Type B pancreatic cell (in vitro differentiated cells): ENCODE measurements at regions not wholly inside any gene's neighbourhood (a gene's known extent, or its start where the extent isn't known, plus 50 kb on each side); places are given as distances from the start of the nearest gene placed in this dataset.
A peak's percentile ranks its signal among the peaks of the same experiment; 100 is the strongest.
"Not testable (repeated sequence)": the region's sequence is repeated elsewhere in the genome, so short reads cannot be mapped to it uniquely, and the experiment has no call there.

ENCODE experiments used
- DNase-seq: peaks from one replicate; pipeline ENCODE4 v3.0.0; 2021; ENCODE audit warnings: mixed read lengths; ENCODE audit not compliant: unreplicated experiment; ENCODE audit errors: extremely low spot score
- H3K27ac Mint-ChIP-seq: 2 replicates; pipeline ENCODE4 v1.8.0; 2021; ENCODE audit warnings: mild to moderate bottlenecking, mixed read lengths
- H3K27me3 Mint-ChIP-seq: 2 replicates; pipeline ENCODE4 v1.8.0; 2021; ENCODE audit warnings: mixed read lengths
- H3K36me3 Mint-ChIP-seq: 2 replicates; pipeline ENCODE4 v1.8.0; 2021; ENCODE audit warnings: mixed read lengths
- H3K4me1 Mint-ChIP-seq: one replicate; pipeline ENCODE4 v1.8.0; 2021; ENCODE audit warnings: mixed read lengths; ENCODE audit not compliant: unreplicated experiment
- H3K4me3 Mint-ChIP-seq: 2 replicates; pipeline ENCODE4 v1.8.0; 2021; ENCODE audit warnings: mild to moderate bottlenecking, mixed read lengths
- H3K9me3 Mint-ChIP-seq: 2 replicates; pipeline ENCODE4 v1.8.0; 2021; ENCODE audit warnings: mixed read lengths
- TF ChIP-seq, protein P1 (sequence below): fragments of 200-600 bp; sonication (generic); conservative IDR thresholded peaks from 2 replicates; pipeline ENCODE4 v1.5.0; 2021; ENCODE audit warnings: antibody characterized with exemption, mild to moderate bottlenecking

DNA sequence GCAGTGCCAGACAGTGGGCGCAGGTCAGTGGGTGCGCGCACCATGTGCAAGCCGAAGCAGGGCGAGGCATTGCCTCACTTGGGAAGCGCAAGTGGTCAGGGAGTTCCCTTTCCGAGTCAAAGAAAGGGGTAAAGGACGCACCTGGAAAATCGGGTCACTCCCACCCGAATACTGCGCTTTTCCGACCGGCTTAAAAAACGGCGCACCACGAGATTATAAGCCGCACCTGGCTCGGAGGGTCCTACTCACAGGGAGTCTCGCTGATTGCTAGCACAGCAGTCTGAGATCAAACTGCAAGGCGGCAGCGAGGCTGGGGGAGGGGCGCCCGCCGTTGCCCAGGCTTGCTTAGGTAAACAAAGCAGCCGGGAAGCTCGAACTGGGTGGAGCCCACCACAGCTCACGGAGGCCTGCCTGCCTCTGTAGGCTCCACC lies 77.9 kb downstream of the NR4A2 start:
- DNase-seq, H3K4me1 Mint-ChIP-seq, H3K9me3 Mint-ChIP-seq, H3K27me3 Mint-ChIP-seq: not testable (repeated sequence)
- H3K27ac Mint-ChIP-seq, result peak overlapping the region; percentile 88
- peak overlapping the region; percentile 89 for H3K4me3 Mint-ChIP-seq
- peaks cover 10% of the 10 kb centered on the region for H3K36me3 Mint-ChIP-seq

DNA sequence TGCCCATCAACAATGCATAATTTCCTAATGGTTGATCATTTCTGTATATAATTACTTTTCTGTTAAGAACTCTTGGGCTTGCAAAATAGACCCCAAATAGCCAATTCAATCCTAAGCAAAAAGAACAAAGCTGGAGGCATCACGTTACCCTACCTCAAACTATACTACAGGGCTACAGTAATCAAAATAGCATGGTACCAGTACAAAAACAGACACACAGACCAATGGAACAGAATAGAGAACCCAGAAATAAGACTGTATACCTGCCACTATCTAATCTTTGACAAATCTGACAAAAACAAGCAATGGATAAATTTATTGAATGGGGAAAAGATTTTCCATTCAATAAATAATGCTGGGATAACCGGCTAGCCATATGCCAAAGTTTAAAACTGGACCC lies 78.8 kb downstream of the NR4A2 start:
- peak overlapping the region; percentile 88 for H3K27ac Mint-ChIP-seq
- H3K4me3 Mint-ChIP-seq, result peak overlapping the region; percentile 89
- H3K36me3 Mint-ChIP-seq, result peaks cover 10% of the 10 kb centered on the region
- no peak for DNase-seq
- peaks cover 4% of the 10 kb centered on the region for H3K9me3 Mint-ChIP-seq
- H3K27me3 Mint-ChIP-seq, result no peaks in the 10 kb centered on the region
- H3K4me1 Mint-ChIP-seq, result no peaks in the 10 kb centered on the region
- TF ChIP-seq, protein P1, sequence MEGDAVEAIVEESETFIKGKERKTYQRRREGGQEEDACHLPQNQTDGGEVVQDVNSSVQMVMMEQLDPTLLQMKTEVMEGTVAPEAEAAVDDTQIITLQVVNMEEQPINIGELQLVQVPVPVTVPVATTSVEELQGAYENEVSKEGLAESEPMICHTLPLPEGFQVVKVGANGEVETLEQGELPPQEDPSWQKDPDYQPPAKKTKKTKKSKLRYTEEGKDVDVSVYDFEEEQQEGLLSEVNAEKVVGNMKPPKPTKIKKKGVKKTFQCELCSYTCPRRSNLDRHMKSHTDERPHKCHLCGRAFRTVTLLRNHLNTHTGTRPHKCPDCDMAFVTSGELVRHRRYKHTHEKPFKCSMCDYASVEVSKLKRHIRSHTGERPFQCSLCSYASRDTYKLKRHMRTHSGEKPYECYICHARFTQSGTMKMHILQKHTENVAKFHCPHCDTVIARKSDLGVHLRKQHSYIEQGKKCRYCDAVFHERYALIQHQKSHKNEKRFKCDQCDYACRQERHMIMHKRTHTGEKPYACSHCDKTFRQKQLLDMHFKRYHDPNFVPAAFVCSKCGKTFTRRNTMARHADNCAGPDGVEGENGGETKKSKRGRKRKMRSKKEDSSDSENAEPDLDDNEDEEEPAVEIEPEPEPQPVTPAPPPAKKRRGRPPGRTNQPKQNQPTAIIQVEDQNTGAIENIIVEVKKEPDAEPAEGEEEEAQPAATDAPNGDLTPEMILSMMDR, result no peak

DNA sequence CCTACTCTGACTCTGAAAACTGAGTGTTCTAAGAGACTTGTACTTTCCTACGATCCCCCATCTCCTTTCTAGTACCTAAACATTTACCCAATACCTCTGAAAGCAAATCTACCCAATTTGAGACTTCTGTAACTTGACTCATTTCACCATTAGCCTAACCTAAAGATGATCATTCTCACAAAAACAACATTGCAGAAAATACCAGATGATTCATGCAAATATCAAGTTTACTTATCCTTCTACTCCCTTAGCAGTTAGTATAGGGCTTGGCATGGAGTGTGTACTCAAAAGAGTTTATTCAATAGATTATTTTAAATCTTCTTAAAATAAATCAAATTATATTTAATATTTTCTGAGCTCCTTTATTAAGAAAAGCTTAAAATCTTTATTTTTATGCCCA lies 89.6 kb downstream of the NR4A2 start:
- DNase-seq, result no peak
- H3K27me3 Mint-ChIP-seq, result no peaks in the 10 kb centered on the region
- TF ChIP-seq, protein P1, result no peak
- H3K4me1 Mint-ChIP-seq, result no peaks in the 10 kb centered on the region
- H3K36me3 Mint-ChIP-seq, result peaks cover under 1% of the 10 kb centered on the region
- no peak overlapping the region for H3K27ac Mint-ChIP-seq
- H3K4me3 Mint-ChIP-seq, result no peak overlapping the region
- peaks cover under 1% of the 10 kb centered on the region for H3K9me3 Mint-ChIP-seq

DNA sequence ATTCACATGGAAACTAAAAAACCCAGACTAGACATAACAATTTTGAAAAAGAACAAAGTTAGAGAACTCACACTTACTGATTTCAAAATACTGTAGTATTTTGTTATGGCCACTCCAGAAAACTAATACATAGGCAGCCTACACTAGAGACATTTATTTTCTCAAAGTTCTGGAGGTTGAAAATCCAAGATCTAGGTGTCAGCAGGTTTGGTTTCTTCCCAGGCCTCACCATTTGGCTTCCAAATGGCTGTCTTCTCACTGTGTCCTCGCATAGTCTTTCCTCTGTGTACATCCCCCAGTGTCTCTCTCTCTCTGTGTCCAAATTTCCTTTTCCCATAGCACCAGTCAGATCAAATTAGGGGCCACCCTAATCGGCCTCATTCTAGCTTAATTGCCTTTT lies 95.0 kb downstream of the NR4A2 start:
- TF ChIP-seq, protein P1, result no peak
- no peaks in the 10 kb centered on the region for H3K4me1 Mint-ChIP-seq
- H3K27me3 Mint-ChIP-seq, result no peaks in the 10 kb centered on the region
- H3K9me3 Mint-ChIP-seq, result peaks cover 10% of the 10 kb centered on the region
- H3K36me3 Mint-ChIP-seq, result peaks cover 10% of the 10 kb centered on the region
- H3K4me3 Mint-ChIP-seq, result no peak overlapping the region
- DNase-seq, result no peak
- H3K27ac Mint-ChIP-seq, result no peak overlapping the region

DNA sequence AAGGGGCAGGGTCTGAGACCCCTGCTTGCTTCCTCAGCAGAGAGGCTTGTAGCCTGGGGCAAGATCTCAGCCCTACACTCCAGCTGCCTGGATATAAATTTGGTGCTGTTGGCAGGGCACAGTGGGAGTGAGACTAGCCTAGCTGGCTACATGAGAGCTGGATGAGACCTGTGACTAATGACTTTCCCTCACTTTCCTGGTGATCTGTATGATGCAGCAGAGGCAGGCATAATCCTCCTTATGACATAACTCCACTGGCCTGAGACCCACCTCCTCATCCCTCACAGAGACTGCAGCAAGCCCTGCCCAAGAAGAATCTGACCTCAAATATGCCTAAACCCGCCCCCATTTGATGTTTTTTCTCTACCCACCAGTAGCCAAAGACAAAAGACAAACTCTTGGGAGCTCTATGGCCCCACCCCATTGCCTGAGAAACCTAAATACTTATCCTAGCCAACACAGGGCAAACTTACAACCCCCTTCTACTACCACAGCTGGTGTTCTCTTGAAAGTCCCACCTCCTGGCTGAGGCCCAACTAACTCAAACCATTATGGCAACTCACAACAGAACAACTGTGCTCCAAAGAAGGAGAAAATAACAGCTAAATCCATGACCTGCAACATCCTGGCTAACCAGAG lies 102.7 kb downstream of the NR4A2 start:
- H3K27me3 Mint-ChIP-seq, result no peaks in the 10 kb centered on the region
- no peaks in the 10 kb centered on the region for H3K4me1 Mint-ChIP-seq
- DNase-seq, result no peak
- H3K4me3 Mint-ChIP-seq, result no peak overlapping the region
- TF ChIP-seq, protein P1, result no peak
- H3K36me3 Mint-ChIP-seq, result peaks cover 9% of the 10 kb centered on the region
- H3K9me3 Mint-ChIP-seq, result peaks cover 22% of the 10 kb centered on the region
- H3K27ac Mint-ChIP-seq, result peak overlapping the region; percentile 54

DNA sequence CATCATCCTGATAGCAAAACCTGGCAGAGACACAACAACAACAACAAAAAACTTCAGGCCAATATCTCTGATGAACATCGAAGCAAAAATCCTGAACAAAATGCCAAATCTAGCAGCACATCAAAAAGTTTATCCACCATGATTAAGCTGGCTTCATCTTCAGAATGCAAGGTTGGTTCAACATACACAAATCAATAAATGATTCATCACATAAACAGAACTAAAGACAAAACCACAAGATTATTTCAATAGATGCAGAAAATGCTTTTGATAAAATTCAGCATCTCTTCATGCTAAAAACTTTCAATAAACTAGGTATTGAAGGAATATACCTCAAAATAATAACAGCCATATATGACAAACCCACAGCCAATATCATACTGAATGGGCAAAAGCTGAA lies 109.2 kb downstream of the NR4A2 start:
- not testable (repeated sequence) for H3K4me1 Mint-ChIP-seq, H3K4me3 Mint-ChIP-seq, H3K27ac Mint-ChIP-seq, DNase-seq, H3K27me3 Mint-ChIP-seq
- Mint-ChIP-seq H3K36me3 (peaks cover 16% of the 10 kb centered on the region), H3K9me3 (peaks cover 21% of the 10 kb centered on the region)

DNA sequence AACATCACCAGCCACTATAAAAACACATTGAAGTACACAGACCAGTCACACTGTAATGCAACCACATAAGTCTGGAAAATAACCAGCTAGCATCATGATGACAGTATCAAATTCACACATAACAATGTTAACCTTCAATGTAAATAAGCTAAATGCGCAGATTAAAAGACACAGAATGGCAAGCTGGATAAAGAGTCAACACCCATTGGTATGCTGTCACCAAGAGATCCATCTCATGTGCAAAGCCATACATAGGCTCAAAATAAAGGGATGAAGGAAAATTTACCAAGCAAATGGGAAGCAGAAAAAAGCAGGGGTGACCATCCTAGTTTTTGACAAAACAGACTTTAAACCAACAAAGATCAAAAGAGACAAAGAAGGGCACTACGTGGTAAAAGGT lies 110.8 kb downstream of the NR4A2 start:
- H3K4me1 Mint-ChIP-seq, result no peaks in the 10 kb centered on the region
- H3K4me3 Mint-ChIP-seq, result no peak overlapping the region
- no peak overlapping the region for H3K27ac Mint-ChIP-seq
- no peak for DNase-seq
- TF ChIP-seq, protein P1, result no peak
- peaks cover 21% of the 10 kb centered on the region for H3K9me3 Mint-ChIP-seq
- no peaks in the 10 kb centered on the region for H3K27me3 Mint-ChIP-seq
- H3K36me3 Mint-ChIP-seq, result peaks cover 16% of the 10 kb centered on the region
